ENCODE measurements at regions not wholly inside any gene's neighbourhood (a gene's known extent, or its start where the extent isn't known, plus 50 kb on each side); places are given as distances from the start of the nearest gene placed in this dataset.
A peak's percentile ranks its signal among the peaks of the same experiment; 100 is the strongest.

- Histone ChIP-seq H3K36me3 (replicated peaks; ENCODE audit: insufficient read depth, low read depth) (no peaks in the 10 kb centered on the region), H3K4me3 (no peak overlapping the region), H3K79me2 (no peaks in the 10 kb centered on the region), H3K4me1 (ENCODE audit: insufficient read depth) (no peaks in the 10 kb centered on the region), H3K27me3 (no peaks in the 10 kb centered on the region), H2AFZ (no peak overlapping the region), H3K9me3 (ENCODE audit: low read depth) (no peaks in the 10 kb centered on the region), H4K20me1 (ENCODE audit: insufficient read depth, poor library complexity, severe bottlenecking) (no peaks in the 10 kb centered on the region), H3K4me2 (no peak overlapping the region), H3K27ac (no peak overlapping the region), H3K9me2 (replicated peaks; ENCODE audit: insufficient read depth) (no peaks in the 10 kb centered on the region)
- TF ChIP-seq EZH2phosphoT487 (IDR thresholded peaks at IDR 0.05; ENCODE audit: low read depth, severe bottlenecking, unreplicated experiment) (no peak), CTCF (IDR thresholded peaks at IDR 0.05; ENCODE audit: poor library complexity) (no peak), EZH2 (IDR thresholded peaks at IDR 0.05; ENCODE audit: borderline replicate concordance) (no peak)
- no peak for DNase-seq (ENCODE audit: low spot score)
These were observed 316.9 kb upstream of the TET2 start for GRCh38 chr4:104829761-104830160.

GRCh38 chr4:104848597-104849225 is 298.0 kb upstream of the TET2 start:
- no peak overlapping the region for H3K4me3 ChIP-seq
- DNase-seq (ENCODE audit: low spot score), result no peak
- TF ChIP-seq EZH2 (IDR thresholded peaks at IDR 0.05; ENCODE audit: borderline replicate concordance), result no peak
- TF ChIP-seq CTCF (IDR thresholded peaks at IDR 0.05; ENCODE audit: poor library complexity), result no peak
- TF ChIP-seq EZH2phosphoT487 (IDR thresholded peaks at IDR 0.05; ENCODE audit: low read depth, severe bottlenecking, unreplicated experiment), result no peak
- 93% methylated on average over 3 of the region's 3 CpGs for WGBS (ENCODE audit: low lambda C conversion rate, missing lambda C conversion rate)
- no peak overlapping the region for H3K27ac ChIP-seq
- no peaks in the 10 kb centered on the region for H3K9me2 ChIP-seq (replicated peaks; ENCODE audit: insufficient read depth)
- no peaks in the 10 kb centered on the region for H3K36me3 ChIP-seq (replicated peaks; ENCODE audit: insufficient read depth, low read depth)
- H3K27me3 ChIP-seq, result no peaks in the 10 kb centered on the region
- no peaks in the 10 kb centered on the region for H3K4me1 ChIP-seq (ENCODE audit: insufficient read depth)
- H3K4me2 ChIP-seq, result no peak overlapping the region
- no peaks in the 10 kb centered on the region for H3K79me2 ChIP-seq
- H4K20me1 ChIP-seq (ENCODE audit: insufficient read depth, poor library complexity, severe bottlenecking), result no peaks in the 10 kb centered on the region
- no peak overlapping the region for H2AFZ ChIP-seq
- H3K9me3 ChIP-seq (ENCODE audit: low read depth), result no peaks in the 10 kb centered on the region

GRCh38 chr4:104859601-104860237 is 287.0 kb upstream of the TET2 start:
- Histone ChIP-seq H2AFZ (peak overlapping the region; percentile 30), H4K20me1 (ENCODE audit: insufficient read depth, poor library complexity, severe bottlenecking) (no peaks in the 10 kb centered on the region), H3K9me2 (replicated peaks; ENCODE audit: insufficient read depth) (no peaks in the 10 kb centered on the region), H3K27me3 (no peaks in the 10 kb centered on the region), H3K27ac (no peak overlapping the region), H3K4me1 (ENCODE audit: insufficient read depth) (no peaks in the 10 kb centered on the region), H3K36me3 (replicated peaks; ENCODE audit: insufficient read depth, low read depth) (no peaks in the 10 kb centered on the region), H3K4me3 (no peak overlapping the region), H3K4me2 (peak overlapping the region; percentile 60), H3K79me2 (no peaks in the 10 kb centered on the region), H3K9me3 (ENCODE audit: low read depth) (no peaks in the 10 kb centered on the region)
- no peak for DNase-seq (ENCODE audit: low spot score)
- TF ChIP-seq CTCF (IDR thresholded peaks at IDR 0.05; ENCODE audit: poor library complexity) (no peak), EZH2 (IDR thresholded peaks at IDR 0.05; ENCODE audit: borderline replicate concordance) (no peak), EZH2phosphoT487 (IDR thresholded peaks at IDR 0.05; ENCODE audit: low read depth, severe bottlenecking, unreplicated experiment) (no peak)
- WGBS (ENCODE audit: low lambda C conversion rate, missing lambda C conversion rate), result 37% methylated on average over 10 of the region's 10 CpGs
